A549 (cell line): ENCODE measurements at regions not wholly inside any gene's neighbourhood (a gene's known extent, or its start where the extent isn't known, plus 50 kb on each side); places are given as distances from the start of the nearest gene placed in this dataset.

Experiments
- ATAC-seq, 2 experiments: fragments of 200-7000 bp in 1 of 2; fragments of >200 bp in 1 of 2; cut with Nextera tagmentation in 1 of 2; cut with Tn5 transposase in 1 of 2; 3 replicates each; pipeline versions ENCODE4 v1.8.0 to v1.9.1; 2018 to 2020; ENCODE audit warnings: mild to moderate bottlenecking in 1 of 2, moderate library complexity in 1 of 2
- CTCF ChIA-PET: fragments of 300-600 bp; sonication (Branson Sonifier 250); formaldehyde crosslinking; extraction: SDS; loops from one replicate; lab custom pipeline; 2021; ENCODE audit warnings: antibody characterized with exemption, inconsistent platforms; lab: Yijun Ruan, JAX
- POLR2A ChIA-PET: fragments of 350-600 bp; formaldehyde crosslinking; extraction: SDS; loops from one replicate; lab custom pipeline; 2021; ENCODE audit warnings: antibody characterized with exemption, inconsistent platforms; lab: Yijun Ruan, JAX
- DNase-seq, 2 experiments: peaks; one replicate each; pipeline versions ENCODE4 v3.0.0 to v3.0.0-alpha.2; 2011 to 2016; ENCODE audit warnings: low read depth in 1 of 2, low spot score in 1 of 2
- FAIRE-seq: peaks from 2 replicates; lab custom pipeline; 2011; peaks lifted over from hg19 to GRCh38; lab: Jason Lieb, UNC
- H3K27ac ChIP-seq, 2 experiments: fragments of >200 bp; sonication (Bioruptor Twin); formaldehyde crosslinking; 3 replicates each; pipeline ENCODE4 v1.5.1; 2016 to 2017
- H3K4me1 ChIP-seq: fragments of >200 bp; sonication (Bioruptor Twin); formaldehyde crosslinking; 3 replicates; pipeline ENCODE4 v1.6.1; 2016
- H3K4me2 ChIP-seq: fragments of >200 bp; sonication (Bioruptor Twin); formaldehyde crosslinking; 3 replicates; pipeline ENCODE4 v1.6.1; 2016
- H3K4me3 ChIP-seq: fragments of >200 bp; sonication (Bioruptor Twin); formaldehyde crosslinking; 3 replicates; pipeline ENCODE4 v1.5.1; 2016
- H3K9me3 ChIP-seq: fragments of >200 bp; sonication (Bioruptor Twin); formaldehyde crosslinking; 3 replicates; pipeline ENCODE4 v1.6.1; 2016
- CEBPB ChIP-seq, 2 experiments: fragments of >200 bp in 1 of 2; sonication (Bioruptor Twin) in 1 of 2; formaldehyde crosslinking in 1 of 2; IDR thresholded peaks; 2 replicates each; pipeline ENCODE4 v1.6.1; 2012 to 2016
- CTCF ChIP-seq: fragments of >200 bp; sonication (Bioruptor Twin); formaldehyde crosslinking; IDR thresholded peaks from 3 replicates; pipeline ENCODE4 v1.5.1; 2016
- E2F6 ChIP-seq: IDR thresholded peaks from 2 replicates; pipeline ENCODE4 v1.6.1; 2012; ENCODE audit warnings: low read depth, borderline replicate concordance
- EHF ChIP-seq: fragments of 250-450 bp; sonication (Bioruptor Pico); IDR thresholded peaks from 2 replicates; pipeline ENCODE4 v1.5.0; 2020; ENCODE audit warnings: mild to moderate bottlenecking
- FOSL2 ChIP-seq, 2 experiments: fragments of 450-650 bp in 1 of 2; fragments of >200 bp in 1 of 2; sonication (Bioruptor Twin) in 1 of 2; formaldehyde crosslinking; IDR thresholded peaks; 2 replicates each; pipeline versions ENCODE4 v1.5.0 to v1.6.1; 2016 to 2020; ENCODE audit warnings: mild to moderate bottlenecking in 1 of 2, moderate library complexity in 1 of 2
- FOXS1 ChIP-seq: fragments of 250-450 bp; sonication (Bioruptor Pico); IDR thresholded peaks from 2 replicates; pipeline ENCODE4 v1.5.0; 2020; ENCODE audit warnings: mild to moderate bottlenecking, moderate library complexity
- HDAC2 ChIP-seq: fragments of 200-600 bp; sonication (generic); IDR thresholded peaks from 2 replicates; pipeline ENCODE4 v1.6.1; 2016
- HMGXB4 ChIP-seq: fragments of 250-450 bp; sonication (Bioruptor Pico); IDR thresholded peaks from 2 replicates; pipeline ENCODE4 v1.5.0; 2021; ENCODE audit warnings: mild to moderate bottlenecking, moderate library complexity, borderline replicate concordance
- NFE2L2 ChIP-seq: fragments of 150-350 bp; conservative IDR thresholded peaks from 2 replicates; pipeline ENCODE4 v1.6.1; 2014; ENCODE audit warnings: low read length
- POLR2A ChIP-seq: IDR thresholded peaks from 2 replicates; pipeline ENCODE4 v1.6.1; 2012; ENCODE audit warnings: mild to moderate bottlenecking, low read length
- POLR2AphosphoS2 ChIP-seq: conservative IDR thresholded peaks from 2 replicates; pipeline ENCODE4 v1.6.1; 2012; ENCODE audit warnings: low read length, improper control_type of control experiment, inconsistent platforms
- RAD21 ChIP-seq, 2 experiments: fragments of >200 bp in 1 of 2; sonication (Bioruptor Twin) in 1 of 2; formaldehyde crosslinking in 1 of 2; IDR thresholded peaks in 1 of 2; conservative IDR thresholded peaks in 1 of 2; 2 replicates in 1 of 2; 3 replicates in 1 of 2; pipeline ENCODE4 v1.6.1; 2012 to 2018; ENCODE audit warnings: inconsistent platforms in 1 of 2
- REST ChIP-seq: fragments of 200-600 bp; sonication (generic); IDR thresholded peaks from 2 replicates; pipeline ENCODE4 v1.6.1; 2016; ENCODE audit warnings: antibody characterized with exemption, mild to moderate bottlenecking, moderate library complexity
- RNF2 ChIP-seq: fragments of 200-600 bp; sonication (generic); IDR thresholded peaks from 2 replicates; pipeline ENCODE4 v1.6.1; 2016; ENCODE audit warnings: low read depth, mild to moderate bottlenecking, antibody characterized with exemption, moderate library complexity, borderline replicate concordance
- SMC3 ChIP-seq: fragments of >200 bp; sonication (Bioruptor Twin); formaldehyde crosslinking; IDR thresholded peaks from 3 replicates; pipeline ENCODE4 v1.6.1; 2018; ENCODE audit warnings: inconsistent platforms
- ZFP36 ChIP-seq: fragments of 450-650 bp; IDR thresholded peaks from 2 replicates; pipeline ENCODE4 v1.6.1; 2014; ENCODE audit warnings: borderline replicate concordance; ENCODE audit not compliant: partially characterized antibody
- ZNF302 ChIP-seq: fragments of 250-450 bp; sonication (Bioruptor Pico); IDR thresholded peaks from 2 replicates; pipeline ENCODE4 v1.9.0; 2021; ENCODE audit warnings: inconsistent platforms, mild to moderate bottlenecking, moderate library complexity
- WGBS: methylation state at CpG from one replicate; pipeline ENCODE4 v1.1.6; 2017; ENCODE audit errors: missing lambda C conversion rate; 5-methylcytosine and 5-hydroxymethylcytosine counted together

DNA sequence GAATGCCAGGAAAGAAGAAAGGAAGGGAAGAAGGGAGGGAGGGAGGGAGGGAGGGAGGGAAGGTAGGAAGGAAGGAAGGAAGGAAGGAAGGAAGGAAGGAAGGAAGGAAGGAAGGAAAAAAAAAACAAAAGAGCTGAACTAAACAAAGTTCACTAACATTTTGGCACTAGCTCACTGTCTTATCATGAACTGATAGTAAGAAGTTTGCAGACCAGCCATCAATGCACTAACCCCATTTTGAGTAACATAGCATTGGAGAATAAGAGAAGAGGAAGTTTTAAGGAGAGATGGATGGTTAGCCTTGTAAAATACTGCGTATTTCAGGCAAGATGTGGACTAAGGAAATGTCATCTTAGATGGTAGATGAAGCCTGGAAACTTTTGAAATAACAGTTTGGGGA is 1136.0 kb downstream of the FLRT2 start:
- DNase-seq (no peak), FAIRE-seq (no peak), ATAC-seq (no peak)
- Histone ChIP-seq H3K4me1 (no peaks in the 10 kb centered on the region), H3K9me3 (no peaks in the 10 kb centered on the region), H3K27ac (no peak overlapping the region), H3K4me3 (no peak overlapping the region)
- 0% methylated on average over 1 of the region's 1 CpG for WGBS
- ChIA-PET CTCF (no interaction called here), POLR2A (no interaction called here)
- TF ChIP-seq POLR2A (no peak), ZFP36 (no peak), FOSL2 (IDR thresholded peaks at IDR 0.05) (no peak), FOSL2 (CRISPR knock-in tag; IDR thresholded peaks at IDR 0.05) (no peak), RAD21 (conservative IDR thresholded peaks at IDR 0.05 in 1 of 2, IDR thresholded peaks at IDR 0.05 in 1 of 2) (no peak), REST (no peak), RNF2 (no peak), ZNF302 (CRISPR knock-in tag) (no peak), EHF (CRISPR knock-in tag) (no peak)
- TF ChIP-seq, all 56 proteins: peak for 0
- H3K4me2 ChIP-seq = no peak overlapping the region

DNA sequence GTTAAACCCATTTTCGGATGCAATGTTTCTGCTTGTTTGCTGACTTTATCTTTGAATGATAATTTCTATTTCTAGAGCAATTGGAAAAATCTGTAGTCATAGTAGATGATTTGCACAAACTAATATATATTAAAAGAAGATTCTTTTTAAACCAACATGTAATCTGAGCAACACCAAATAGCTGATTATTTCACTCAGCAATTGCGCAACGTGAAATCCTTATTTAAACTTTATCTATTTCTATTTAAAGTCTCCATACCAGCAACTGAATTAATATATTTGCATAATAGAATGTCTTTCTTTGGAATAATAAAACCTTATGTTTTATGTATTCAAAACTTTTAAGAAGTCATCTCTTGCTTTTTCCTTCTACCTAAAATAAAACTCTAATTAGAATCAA is 1132.4 kb downstream of the FLRT2 start:
- TF ChIP-seq CEBPB (IDR thresholded peaks at IDR 0.05) (0 out of 4 replicates have a peak, but pooled peaks of 1 of the 2 experiments have one; percentile 20), POLR2AphosphoS2 (no peak), RNF2 (no peak), E2F6 (no peak)
- Histone ChIP-seq H3K9me3 (no peaks in the 10 kb centered on the region), H3K27ac (no peak overlapping the region), H3K4me1 (no peaks in the 10 kb centered on the region), H3K4me3 (no peak overlapping the region), H3K4me2 (no peak overlapping the region)
- ChIA-PET POLR2A (no interaction called here), CTCF (interaction anchor here (2.4 kb wide), 1 partner anchor 8 kb away, joined by 6 read pairs; no protein-coding TSS in a partner anchor)
- FAIRE-seq = no peak
- ATAC-seq = no peak
- WGBS = 47% methylated on average over 3 of the region's 3 CpGs
- DNase-seq = no peak

DNA sequence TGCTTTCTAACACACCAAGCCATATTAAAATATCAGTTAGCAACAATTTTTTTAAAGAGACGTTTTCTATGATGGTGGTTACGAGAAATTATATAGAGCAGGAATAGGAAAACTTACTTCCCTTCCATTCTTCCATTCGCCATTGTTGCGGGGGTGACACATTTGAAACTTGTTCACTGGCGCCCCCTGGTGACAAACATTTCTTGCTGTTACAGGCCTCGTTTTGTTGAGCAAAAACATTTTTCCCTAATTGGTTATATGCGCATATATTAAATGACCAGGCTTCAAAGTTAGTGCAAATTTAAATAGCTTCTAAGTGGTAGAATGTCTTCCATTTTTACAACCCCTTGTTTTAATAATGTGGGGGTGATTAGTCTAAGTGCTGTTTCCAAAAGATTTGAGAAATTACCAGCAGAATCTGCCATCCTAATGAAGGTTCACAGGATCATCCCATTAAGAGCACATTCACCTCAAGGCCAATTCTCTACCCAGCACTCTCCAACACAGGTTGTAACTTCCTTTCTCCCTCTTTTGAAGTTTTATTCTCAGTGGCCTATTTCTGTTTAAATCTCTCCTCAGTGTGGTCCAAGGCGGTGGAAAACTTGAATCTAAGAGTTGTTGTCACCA is 1124.7 kb downstream of the FLRT2 start:
- 20% methylated on average over 8 of the region's 8 CpGs for WGBS
- FAIRE-seq = peak; percentile 36

More for the DNA sequence above, 1124.7 kb downstream of the FLRT2 start:
- peak; percentile 7 to 51 for DNase-seq
- no peak overlapping the region for H3K4me3 ChIP-seq
- TF ChIP-seq HDAC2 = no peak
- TF ChIP-seq HMGXB4 (CRISPR knock-in tag) = no peak
- TF ChIP-seq SMC3 = peak; percentile 42; the same call in 1 of the 3 replicates
- TF ChIP-seq CTCF = peak; percentile 39
- peak; percentile 30 to 51; a peak in 3 of 5 replicates for TF ChIP-seq RAD21 (conservative IDR thresholded peaks at IDR 0.05 in 1 of 2, IDR thresholded peaks at IDR 0.05 in 1 of 2)
- no peak for TF ChIP-seq FOXS1 (CRISPR knock-in tag)
- no peak for TF ChIP-seq NFE2L2
- TF ChIP-seq, all 56 proteins: peak for 3
- H3K4me1 ChIP-seq = no peaks in the 10 kb centered on the region
- H3K9me3 ChIP-seq = no peaks in the 10 kb centered on the region
- ATAC-seq = 0 out of 6 replicates have a peak, but pooled peaks of 1 of the 2 experiments have one; percentile 33
- ChIA-PET CTCF (interaction anchor here (0.7 to 2.1 kb wide), 5 partner anchors 9 to 21 kb away, joined by 3 to 6 read pairs (median 3); no protein-coding TSS in a partner anchor), POLR2A (no interaction called here)
- H3K27ac ChIP-seq = no peak overlapping the region
- H3K4me2 ChIP-seq = 0 out of 3 replicates have a peak overlapping the region, but pooled peaks have one; percentile 16
